ENCODE measurements at regions not wholly inside any gene's neighbourhood (a gene's known extent, or its start where the extent isn't known, plus 50 kb on each side); places are given as distances from the start of the nearest gene placed in this dataset.

DNA sequence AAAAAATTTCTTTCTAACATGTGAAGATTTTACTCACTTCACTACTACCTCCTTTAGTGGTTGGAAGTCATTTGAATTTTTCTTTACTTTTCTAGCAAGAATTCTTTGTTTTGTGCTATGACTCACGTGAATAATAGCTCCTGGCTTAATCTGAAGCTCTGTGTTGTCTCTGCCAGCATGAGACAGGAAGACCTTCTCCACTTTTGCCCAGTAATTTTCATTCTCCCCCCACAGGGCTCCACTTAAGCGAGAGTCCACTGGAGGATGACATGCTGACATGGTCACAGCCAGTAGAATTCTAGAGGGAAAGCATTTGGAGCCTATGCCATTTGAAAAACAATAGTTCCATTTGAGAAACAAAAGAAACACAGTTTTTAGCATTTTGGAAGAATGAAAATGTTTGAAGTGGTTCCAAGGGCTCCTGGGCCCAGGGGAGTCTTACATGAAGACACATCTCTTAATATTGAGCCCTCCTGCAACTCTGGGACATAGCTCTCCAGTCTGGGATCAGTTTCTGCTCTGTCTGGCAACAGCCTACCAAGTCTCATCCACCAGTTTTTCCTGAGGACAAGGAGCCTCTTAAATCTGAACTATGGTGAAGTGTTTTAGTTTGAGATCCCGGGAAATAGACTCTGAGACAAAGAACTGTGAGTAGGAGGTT is 231.4 kb downstream of the PAX1 start:
- DNase-seq, result no peak

GRCh38 chr20:21936261-21936660 is 230.8 kb downstream of the PAX1 start:
- no peak for DNase-seq

GRCh38 chr20:21933526-21933925 is 228.1 kb downstream of the PAX1 start:
- DNase-seq, result no peak

GRCh38 chr20:21921251-21921650 is 215.8 kb downstream of the PAX1 start:
- DNase-seq, result no peak

- no peak for DNase-seq
Measured at GRCh38 chr20:21920211-21920610, 214.7 kb downstream of the PAX1 start.

- no peak for DNase-seq
Measured at GRCh38 chr20:21918398-21918797, 212.9 kb downstream of the PAX1 start.

DNA sequence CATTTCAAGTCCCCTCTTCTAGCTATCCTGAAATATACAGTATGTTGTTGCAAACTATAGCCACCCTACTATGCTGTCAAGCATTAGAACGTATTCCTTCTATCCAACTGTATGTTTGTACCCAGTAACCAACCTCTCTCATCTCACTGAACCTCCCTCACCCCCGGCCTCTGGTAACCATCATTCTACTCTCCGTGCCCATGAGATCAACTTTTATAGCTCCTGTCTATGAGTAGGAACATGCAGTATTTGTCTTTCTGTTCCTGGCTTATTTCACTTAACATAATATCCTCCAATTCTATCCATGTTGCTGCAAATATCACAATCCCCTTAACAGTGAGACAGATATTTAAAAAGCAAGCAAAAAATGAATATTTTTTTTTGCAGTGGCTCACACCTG is 196.9 kb downstream of the PAX1 start:
- no peak for DNase-seq

DNA sequence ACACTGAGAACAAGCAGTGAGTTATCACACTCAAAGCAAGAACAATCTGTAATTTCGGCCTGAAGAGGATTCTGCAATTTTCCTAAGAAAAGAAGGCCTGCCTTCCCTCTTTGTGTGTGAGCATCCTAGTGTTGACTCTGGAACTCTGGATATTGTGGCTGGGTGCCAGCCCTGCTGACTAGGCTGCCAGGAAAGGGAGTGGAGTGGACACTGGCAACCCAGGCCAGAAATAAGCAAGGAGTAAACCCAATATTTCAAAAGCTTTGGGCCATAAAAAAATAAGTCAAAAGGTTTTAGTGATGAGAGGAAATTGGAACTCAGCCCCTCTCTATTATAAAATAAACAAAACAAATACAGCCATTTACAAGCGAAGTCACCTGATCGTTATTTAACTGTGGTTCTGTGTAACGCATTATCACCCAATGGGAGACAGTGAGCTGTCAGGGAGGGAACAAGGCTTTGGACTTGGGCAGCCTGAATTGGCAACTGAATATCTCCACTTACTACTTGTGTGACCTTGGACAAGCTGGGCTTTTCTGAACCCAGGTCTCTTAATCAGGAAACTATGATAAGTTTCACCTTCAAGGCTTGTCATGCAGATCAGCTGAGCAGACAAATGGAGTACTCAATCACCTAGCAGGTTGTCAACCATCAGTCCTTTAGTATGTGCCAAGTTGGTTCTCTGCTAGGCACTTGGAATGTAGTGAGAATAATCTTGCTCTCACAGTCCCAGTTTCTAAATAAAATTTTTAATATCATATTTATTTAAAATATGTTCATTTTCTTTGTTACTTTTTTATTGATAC is 196.2 kb downstream of the PAX1 start:
- no peak for DNase-seq

- DNase-seq, result no peak
Measured at GRCh38 chr20:21900431-21900830, 195.0 kb downstream of the PAX1 start.

DNA sequence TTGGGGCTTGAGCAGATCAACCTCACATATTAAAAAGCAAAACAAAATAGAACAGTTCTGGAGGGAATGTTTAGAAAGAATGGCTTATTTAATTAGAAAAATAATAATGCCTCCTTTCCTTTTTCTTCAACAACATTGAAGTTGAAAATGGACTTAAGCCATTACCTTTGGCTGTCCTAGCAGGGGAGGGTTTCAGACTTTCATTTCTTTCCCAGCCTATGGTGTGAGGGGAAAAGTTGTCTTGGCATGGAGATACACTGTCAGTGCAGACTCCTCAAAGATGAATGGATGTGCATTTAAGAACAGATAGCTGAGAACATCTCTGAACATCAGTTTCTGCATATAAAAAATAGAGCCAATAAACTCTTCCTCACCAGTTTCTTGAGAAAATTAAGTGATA is 169.5 kb downstream of the PAX1 start:
- DNase-seq, result no peak

DNA sequence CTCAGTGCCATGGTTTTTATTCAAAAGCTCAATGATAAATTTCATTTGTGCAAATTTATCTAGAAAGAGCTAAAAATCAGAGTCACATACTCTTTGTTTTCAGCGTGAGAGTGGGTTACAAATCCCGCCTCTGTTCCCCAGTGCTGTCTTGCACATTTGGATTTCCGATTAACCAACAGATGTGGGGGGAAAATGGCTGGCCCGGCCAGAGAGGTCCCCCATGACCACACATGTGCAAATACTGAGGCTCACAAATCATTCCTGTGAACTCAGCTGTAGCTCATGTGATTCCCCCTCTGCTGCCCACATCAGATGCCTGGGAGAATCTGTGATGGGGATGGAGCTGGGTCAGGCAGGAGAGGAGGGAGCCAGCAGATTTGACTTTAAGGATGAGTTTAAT is 168.7 kb downstream of the PAX1 start:
- DNase-seq, result no peak

- no peak for DNase-seq
Measured at GRCh38 chr20:21873291-21873690, 167.8 kb downstream of the PAX1 start.

DNA sequence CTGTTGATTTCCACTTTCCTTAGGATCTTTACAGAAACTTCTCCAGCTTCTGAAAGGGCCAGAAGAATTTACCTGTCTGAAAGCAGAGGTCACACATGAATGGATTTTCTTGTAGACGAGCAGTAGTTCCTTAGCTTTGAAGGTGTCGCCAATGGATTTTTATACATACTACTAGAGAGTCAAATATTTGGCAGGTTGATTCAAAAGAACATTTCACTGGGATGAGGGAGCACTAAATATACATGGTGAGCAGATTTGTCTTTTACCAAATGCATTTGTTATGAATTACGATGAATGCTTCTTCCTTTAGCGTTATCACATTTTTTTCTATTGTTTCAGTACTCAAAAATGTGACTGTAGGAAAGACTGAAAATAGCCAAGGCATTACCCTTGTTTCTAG is 162.3 kb downstream of the PAX1 start:
- no peak for DNase-seq

- DNase-seq, result no peak
Measured at GRCh38 chr20:21867353-21867752, 161.9 kb downstream of the PAX1 start.

- no peak for DNase-seq
Measured at GRCh38 chr20:21862956-21863355, 157.5 kb downstream of the PAX1 start.

GRCh38 chr20:21862259-21862946 is 156.9 kb downstream of the PAX1 start:
- no peak for DNase-seq

DNA sequence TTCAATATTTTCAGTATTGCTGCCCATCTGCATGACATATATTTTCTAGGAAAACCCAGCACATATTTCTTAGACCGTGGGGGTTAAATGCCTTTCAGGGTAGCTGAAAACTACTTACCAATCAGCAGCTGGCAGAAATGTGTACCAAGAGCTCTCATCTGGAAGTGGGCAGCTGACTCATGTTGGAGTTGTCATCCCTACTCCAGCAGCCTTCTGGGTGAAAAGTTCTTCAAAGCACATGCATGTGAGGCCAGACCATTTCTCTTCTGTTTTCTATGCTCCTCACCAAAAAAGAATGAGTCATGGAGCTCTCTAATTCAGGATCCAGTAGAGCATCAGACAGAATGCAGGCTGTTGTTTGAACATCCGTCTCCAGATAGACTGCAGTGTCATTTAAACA is 135.5 kb downstream of the PAX1 start:
- DNase-seq, result no peak

DNA sequence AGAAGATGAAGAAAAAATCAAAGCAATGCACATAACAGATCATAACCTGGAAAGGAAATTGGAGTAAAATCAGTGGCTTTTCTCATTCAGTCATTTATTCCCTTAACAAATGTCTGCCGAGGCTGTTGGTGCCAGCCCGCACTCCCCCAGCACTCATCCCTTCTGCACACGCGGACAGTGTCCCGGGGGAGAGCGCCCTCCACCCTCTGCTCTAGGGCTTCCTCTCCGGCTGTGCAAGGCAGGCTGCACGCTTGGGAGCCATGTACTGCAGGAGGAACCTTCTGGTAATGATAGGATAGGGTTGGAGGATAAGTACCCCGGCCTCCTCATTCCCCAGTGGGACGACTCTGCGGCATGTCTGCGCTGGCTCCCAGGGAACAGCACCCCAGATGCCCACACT is 134.5 kb downstream of the PAX1 start:
- no peak for DNase-seq

DNA sequence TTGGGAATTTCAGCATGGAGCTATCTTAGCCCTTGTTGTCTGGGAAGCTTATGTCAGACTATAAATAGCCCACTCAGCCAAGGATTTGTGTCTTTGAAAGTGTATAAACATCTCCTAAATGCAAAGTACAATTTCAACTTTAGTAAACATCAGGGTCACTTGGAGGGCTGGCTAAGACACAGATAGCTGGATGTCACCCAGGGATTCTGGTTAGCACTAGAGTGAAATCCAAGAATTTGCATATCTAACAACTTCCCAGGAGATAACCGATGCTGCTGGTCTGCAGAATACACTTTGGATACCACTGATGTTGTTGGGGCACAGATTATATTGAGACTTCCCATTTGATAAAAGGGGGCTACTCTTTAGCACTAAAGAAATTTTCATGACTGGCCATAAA is 130.9 kb downstream of the PAX1 start:
- no peak for DNase-seq

DNA sequence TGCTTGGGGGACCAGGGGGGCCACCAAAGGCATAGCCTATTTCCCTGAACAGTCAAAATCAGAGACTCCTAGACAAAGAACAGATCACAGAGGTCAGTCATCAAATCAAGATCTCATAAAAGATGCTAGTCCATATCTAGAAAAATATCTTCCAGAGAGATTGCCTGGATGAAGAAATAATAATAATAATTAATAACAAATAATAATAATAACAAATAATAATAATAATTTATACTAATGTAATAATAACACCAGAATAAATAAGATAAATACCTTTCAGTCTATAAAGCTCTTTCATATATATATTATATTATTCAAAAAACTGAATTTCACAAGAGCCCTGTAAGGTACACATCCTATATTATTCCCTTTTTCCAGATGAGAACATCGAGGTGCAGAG is 129.6 kb downstream of the PAX1 start:
- no peak for DNase-seq

DNA sequence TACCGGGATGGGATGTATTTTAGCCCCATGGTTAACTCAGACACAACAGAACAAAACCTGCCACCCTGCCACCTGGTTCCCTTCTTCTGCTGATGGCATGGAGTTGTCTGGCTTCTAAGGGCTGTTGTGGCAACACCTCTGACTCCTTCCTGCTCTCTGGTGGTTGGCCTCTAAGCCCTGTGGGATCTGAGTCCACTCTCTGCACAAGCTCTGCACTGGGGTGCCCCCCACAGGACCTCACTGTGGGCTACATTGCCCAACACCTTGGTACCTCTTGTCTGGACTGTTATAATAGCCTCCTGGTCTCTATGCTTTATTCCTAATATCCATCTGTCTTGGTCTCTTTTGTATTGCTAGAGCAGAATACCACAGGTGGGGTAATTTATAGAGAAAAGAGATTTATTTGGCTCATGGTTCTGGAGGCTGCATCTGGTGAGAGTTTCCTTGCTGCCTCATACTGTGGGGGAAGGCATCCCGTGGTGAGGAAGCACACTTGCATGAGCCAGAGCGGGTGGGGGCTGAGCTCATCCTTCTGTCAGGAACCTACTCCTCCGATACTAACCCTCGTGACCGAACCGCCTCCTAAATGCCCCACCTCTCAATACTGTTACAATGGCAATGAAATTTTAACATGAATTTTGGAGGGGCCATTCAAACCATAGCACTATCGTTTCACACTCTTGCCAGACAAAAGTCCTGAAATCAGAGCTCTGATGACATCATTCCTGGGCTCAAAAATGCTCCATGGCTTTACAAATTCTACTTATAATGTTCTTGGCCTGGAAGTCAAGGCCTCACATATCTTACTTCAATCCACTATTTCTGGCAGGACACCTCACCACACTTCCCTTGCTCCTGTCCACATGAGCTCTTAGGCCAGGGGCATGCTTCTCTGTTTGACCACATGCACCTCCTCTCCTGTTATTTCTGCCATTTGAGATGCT is 127.2 kb downstream of the PAX1 start:
- DNase-seq, result no peak

DNA sequence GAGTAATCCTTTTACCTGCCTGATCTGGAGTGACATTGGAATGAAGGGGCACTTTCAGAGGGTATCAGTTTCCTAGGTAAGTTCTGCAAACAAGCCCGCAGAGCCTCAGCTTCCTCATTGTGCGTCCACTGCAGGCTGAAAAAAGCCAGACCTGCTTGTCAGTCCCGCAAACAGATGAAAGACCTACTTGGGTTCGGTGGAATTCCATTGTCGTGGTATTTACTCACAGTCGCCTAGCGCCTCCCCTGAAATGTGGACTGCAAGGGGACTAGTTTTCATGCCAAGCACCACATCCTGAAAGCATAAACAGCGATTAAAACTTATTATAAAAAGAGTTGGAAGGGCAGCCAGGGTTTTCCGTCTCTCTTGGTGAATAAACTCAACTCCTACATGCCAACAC is 121.5 kb downstream of the PAX1 start:
- DNase-seq, result no peak

DNA sequence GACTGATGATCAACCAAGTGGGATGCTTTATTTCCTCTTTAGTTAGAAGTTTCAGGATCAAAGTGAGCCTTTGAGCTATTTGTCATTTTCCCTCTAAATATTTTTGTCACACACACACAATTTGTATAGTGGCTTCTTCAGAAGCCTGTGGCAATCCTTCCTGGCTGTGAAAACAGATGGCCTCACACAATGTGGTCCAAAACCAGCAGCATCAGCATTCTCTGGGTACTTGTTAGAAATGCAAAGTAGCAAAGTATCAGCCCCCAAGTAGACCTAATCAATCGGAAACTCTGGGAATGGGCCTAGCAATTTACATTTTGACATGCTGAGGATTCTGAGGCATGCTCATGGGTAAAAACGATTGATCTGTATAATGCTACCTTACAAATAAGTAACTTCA is 115.9 kb downstream of the PAX1 start:
- DNase-seq, result no peak

Measured in T-helper 1 cell (primary cell).